WERI-Rb-1 (cell line): ENCODE measurements at regions not wholly inside any gene's neighbourhood (a gene's known extent, or its start where the extent isn't known, plus 50 kb on each side); places are given as distances from the start of the nearest gene placed in this dataset.

Source experiments
- DNase-seq: peaks from one replicate; pipeline ENCODE4 v3.0.0-alpha.2; 2020
- H3K27ac ChIP-seq: fragments of 250-450 bp; sonication (Bioruptor Pico); 2 replicates; pipeline ENCODE4 v1.5.1; 2020; ENCODE audit warnings: mild to moderate bottlenecking, moderate library complexity
- H3K27me3 ChIP-seq: fragments of 250-450 bp; sonication (Bioruptor Pico); 2 replicates; pipeline ENCODE4 v1.5.1; 2021; ENCODE audit warnings: mild to moderate bottlenecking, low read depth, moderate library complexity; ENCODE audit not compliant: insufficient read depth, severe bottlenecking
- H3K36me3 ChIP-seq: fragments of 250-450 bp; sonication (Bioruptor Pico); 2 replicates; pipeline ENCODE4 v1.5.1; 2020; ENCODE audit warnings: mild to moderate bottlenecking, moderate library complexity
- H3K4me3 ChIP-seq: 2 replicates; pipeline ENCODE4 v1.5.1; 2011; ENCODE audit warnings: low read depth, mild to moderate bottlenecking, control low read depth, low read length
- H3K9me3 ChIP-seq: fragments of 250-450 bp; sonication (Bioruptor Pico); 2 replicates; pipeline ENCODE4 v1.5.1; 2021; ENCODE audit warnings: mild to moderate bottlenecking, moderate library complexity; ENCODE audit not compliant: severe bottlenecking
- CTCF ChIP-seq: IDR thresholded peaks from 2 replicates; pipeline ENCODE4 v1.5.1; 2011; ENCODE audit warnings: low read depth, mild to moderate bottlenecking, control low read depth, inconsistent platforms, low read length

GRCh38 chr9:78863531-78863930 is 566.6 kb downstream of the PSAT1 start:
- TF ChIP-seq CTCF = no peak
- no peak overlapping the region for H3K4me3 ChIP-seq
- H3K36me3 ChIP-seq = no peaks in the 10 kb centered on the region
- no peak overlapping the region for H3K27ac ChIP-seq
- no peaks in the 10 kb centered on the region for H3K27me3 ChIP-seq
- no peak for DNase-seq
- no peaks in the 10 kb centered on the region for H3K9me3 ChIP-seq

GRCh38 chr9:78865737-78866136 is 568.8 kb downstream of the PSAT1 start:
- no peak for DNase-seq
- Histone ChIP-seq H3K27ac (no peak overlapping the region), H3K9me3 (no peaks in the 10 kb centered on the region)

GRCh38 chr9:78866207-78867132 is 569.5 kb downstream of the PSAT1 start:
- Histone ChIP-seq H3K4me3 (no peak overlapping the region), H3K27me3 (no peaks in the 10 kb centered on the region), H3K36me3 (no peaks in the 10 kb centered on the region), H3K9me3 (no peaks in the 10 kb centered on the region), H3K27ac (no peak overlapping the region)
- TF ChIP-seq CTCF = no peak
- no peak for DNase-seq

More at GRCh38 chr9:78865737-78866136, 568.8 kb downstream of the PSAT1 start:
- no peak overlapping the region for H3K4me3 ChIP-seq
- H3K27me3 ChIP-seq = no peaks in the 10 kb centered on the region
- no peak for TF ChIP-seq CTCF
- no peaks in the 10 kb centered on the region for H3K36me3 ChIP-seq

- H3K9me3 ChIP-seq = no peaks in the 10 kb centered on the region
- no peak overlapping the region for H3K27ac ChIP-seq
- no peak for TF ChIP-seq CTCF
- H3K4me3 ChIP-seq = no peak overlapping the region
- DNase-seq = no peak
- H3K36me3 ChIP-seq = no peaks in the 10 kb centered on the region
- no peaks in the 10 kb centered on the region for H3K27me3 ChIP-seq
Measured at GRCh38 chr9:78871086-78871451, 574.1 kb downstream of the PSAT1 start.

GRCh38 chr9:78871452-78872331 is 574.8 kb downstream of the PSAT1 start:
- no peak for TF ChIP-seq CTCF
- no peak overlapping the region for H3K4me3 ChIP-seq
- no peaks in the 10 kb centered on the region for H3K9me3 ChIP-seq
- no peaks in the 10 kb centered on the region for H3K27me3 ChIP-seq
- DNase-seq = no peak
- no peaks in the 10 kb centered on the region for H3K36me3 ChIP-seq
- H3K27ac ChIP-seq = no peak overlapping the region
